Umbilical cord (tissue), 1 donor: ENCODE measurements at regions not wholly inside any gene's neighbourhood (a gene's known extent, or its start where the extent isn't known, plus 50 kb on each side); places are given as distances from the start of the nearest gene placed in this dataset.

Experiments used
- DNase-seq: peaks from one replicate; pipeline ENCODE4 v3.0.0-alpha.2; 2015; ENCODE audit warnings: low spot score

GRCh38 chr13:99436686-99437416 lies 64.4 kb upstream of the TM9SF2 start:
- DNase-seq, result peak; percentile 82

GRCh38 chr13:99439048-99439447 lies 62.2 kb upstream of the TM9SF2 start:
- no peak for DNase-seq

GRCh38 chr13:99439850-99440604 lies 61.2 kb upstream of the TM9SF2 start:
- DNase-seq, result no peak

GRCh38 chr13:99442273-99442895 lies 58.9 kb upstream of the TM9SF2 start:
- peak; percentile 40 for DNase-seq

- DNase-seq, result no peak
Observed at GRCh38 chr13:99446242-99446641, 55.0 kb upstream of the TM9SF2 start.

GRCh38 chr13:99448546-99448945 lies 52.7 kb upstream of the TM9SF2 start:
- no peak for DNase-seq

- no peak for DNase-seq
Observed at GRCh38 chr13:99450416-99450815, 50.9 kb upstream of the TM9SF2 start.
